DMS153 (cell line): ENCODE measurements at regions not wholly inside any gene's neighbourhood (a gene's known extent, or its start where the extent isn't known, plus 50 kb on each side); places are given as distances from the start of the nearest gene placed in this dataset.

Source experiments
- DNase-seq: peaks from one replicate; lab custom pipeline; 2025; lab: John Stamatoyannopoulos, UW

GRCh38 chr3:72434296-72434695 is 413.9 kb downstream of the SHQ1 start:
- no peak for DNase-seq

GRCh38 chr3:72432246-72432645 is 416.0 kb downstream of the SHQ1 start:
- no peak for DNase-seq

- no peak for DNase-seq
Measured at GRCh38 chr3:72429589-72430353, 418.5 kb downstream of the SHQ1 start.

- DNase-seq: no peak
Measured at GRCh38 chr3:72428803-72429202, 419.4 kb downstream of the SHQ1 start.

- DNase-seq: no peak
Measured at GRCh38 chr3:72427624-72428023, 420.6 kb downstream of the SHQ1 start.

GRCh38 chr3:72426618-72427397 is 421.4 kb downstream of the SHQ1 start:
- DNase-seq: no peak

- DNase-seq: no peak
Measured at GRCh38 chr3:72423643-72424042, 424.6 kb downstream of the SHQ1 start.

- DNase-seq: no peak
Measured at GRCh38 chr3:72421786-72422185, 426.5 kb downstream of the SHQ1 start.

GRCh38 chr3:72421126-72421525 is 427.1 kb downstream of the SHQ1 start:
- no peak for DNase-seq

GRCh38 chr3:72418856-72419255 is 429.4 kb downstream of the SHQ1 start:
- DNase-seq: no peak

- no peak for DNase-seq
Measured at GRCh38 chr3:72418244-72418643, 430.0 kb downstream of the SHQ1 start.

GRCh38 chr3:72414481-72415016 is 433.7 kb downstream of the SHQ1 start:
- DNase-seq: no peak

GRCh38 chr3:72413228-72413627 is 435.0 kb downstream of the SHQ1 start:
- DNase-seq: no peak

- DNase-seq: no peak
Measured at GRCh38 chr3:72412340-72412956, 435.8 kb downstream of the SHQ1 start.

- no peak for DNase-seq
Measured at GRCh38 chr3:72411843-72412242, 436.4 kb downstream of the SHQ1 start.

- no peak for DNase-seq
Measured at GRCh38 chr3:72411126-72411525, 437.1 kb downstream of the SHQ1 start.

GRCh38 chr3:72408983-72409779 is 439.1 kb downstream of the SHQ1 start:
- no peak for DNase-seq

GRCh38 chr3:72407766-72408165 is 440.5 kb downstream of the SHQ1 start:
- no peak for DNase-seq

- no peak for DNase-seq
Measured at GRCh38 chr3:72405943-72406566, 442.2 kb downstream of the SHQ1 start.

GRCh38 chr3:72401005-72401545 is 447.2 kb downstream of the SHQ1 start:
- DNase-seq: no peak

- DNase-seq: no peak
Measured at GRCh38 chr3:72398781-72399180, 449.5 kb downstream of the SHQ1 start.
